NCI-H524 treated with DMSO at 0.1 percent for 48 hours (cell line): ENCODE measurements at regions not wholly inside any gene's neighbourhood (a gene's known extent, or its start where the extent isn't known, plus 50 kb on each side); places are given as distances from the start of the nearest gene placed in this dataset.
"Not testable (repeated sequence)": the region's sequence is repeated elsewhere in the genome, so short reads cannot be mapped to it uniquely, and the experiment has no call there.

Experiments
- DNase-seq: peaks from one replicate; lab custom pipeline; 2025; lab: John Stamatoyannopoulos, UW

DNA sequence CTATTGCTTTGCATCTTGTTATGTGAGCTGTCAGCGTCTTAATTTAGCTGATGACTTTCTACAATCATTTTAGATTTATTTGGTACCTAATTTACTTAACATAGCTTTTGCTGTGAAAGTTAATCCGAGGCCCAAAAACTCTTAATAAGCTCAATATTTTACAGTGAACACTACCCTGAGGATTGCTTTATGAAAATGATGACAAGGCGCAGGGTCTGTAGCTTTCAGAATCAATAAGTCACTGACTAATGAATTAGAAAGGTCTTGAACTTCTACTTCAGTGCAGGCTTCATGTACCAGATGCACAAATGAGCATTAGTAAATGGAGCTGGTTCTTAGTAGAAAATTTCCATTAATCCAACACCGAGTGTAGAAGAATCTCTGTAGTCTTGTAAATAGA lies 81.4 kb upstream of the ZNF366 start:
- no peak for DNase-seq

DNA sequence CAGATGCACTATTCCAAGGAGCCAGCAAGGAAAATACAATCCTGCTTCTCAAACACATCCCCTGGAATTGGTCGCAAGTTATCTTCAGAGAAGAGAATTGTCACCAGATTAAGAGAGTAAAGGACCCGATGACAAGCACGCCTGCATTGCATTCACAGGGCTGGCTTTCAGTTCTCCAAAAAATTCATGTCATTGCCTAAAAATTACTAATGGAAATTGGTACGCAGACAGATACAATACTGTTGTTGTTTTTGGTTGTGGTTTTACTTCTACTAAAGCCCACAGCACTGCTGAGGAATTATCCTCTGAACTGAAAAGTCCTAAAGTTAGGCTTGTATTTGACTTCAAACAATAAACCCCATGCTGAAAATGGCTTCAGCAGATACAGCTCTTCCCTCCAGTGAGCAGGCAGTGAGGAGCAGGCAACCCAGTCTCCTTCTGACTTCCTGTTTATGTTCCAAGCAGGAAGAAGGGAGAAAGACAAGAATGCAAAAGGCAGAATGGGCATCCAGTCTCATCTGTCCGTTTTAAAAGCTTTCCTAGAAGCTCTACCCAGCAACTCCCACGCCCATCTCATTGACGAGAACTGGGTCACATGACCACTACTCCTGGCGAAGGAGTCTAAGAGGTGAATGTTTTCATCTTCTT lies 80.6 kb upstream of the ZNF366 start:
- no peak for DNase-seq

DNA sequence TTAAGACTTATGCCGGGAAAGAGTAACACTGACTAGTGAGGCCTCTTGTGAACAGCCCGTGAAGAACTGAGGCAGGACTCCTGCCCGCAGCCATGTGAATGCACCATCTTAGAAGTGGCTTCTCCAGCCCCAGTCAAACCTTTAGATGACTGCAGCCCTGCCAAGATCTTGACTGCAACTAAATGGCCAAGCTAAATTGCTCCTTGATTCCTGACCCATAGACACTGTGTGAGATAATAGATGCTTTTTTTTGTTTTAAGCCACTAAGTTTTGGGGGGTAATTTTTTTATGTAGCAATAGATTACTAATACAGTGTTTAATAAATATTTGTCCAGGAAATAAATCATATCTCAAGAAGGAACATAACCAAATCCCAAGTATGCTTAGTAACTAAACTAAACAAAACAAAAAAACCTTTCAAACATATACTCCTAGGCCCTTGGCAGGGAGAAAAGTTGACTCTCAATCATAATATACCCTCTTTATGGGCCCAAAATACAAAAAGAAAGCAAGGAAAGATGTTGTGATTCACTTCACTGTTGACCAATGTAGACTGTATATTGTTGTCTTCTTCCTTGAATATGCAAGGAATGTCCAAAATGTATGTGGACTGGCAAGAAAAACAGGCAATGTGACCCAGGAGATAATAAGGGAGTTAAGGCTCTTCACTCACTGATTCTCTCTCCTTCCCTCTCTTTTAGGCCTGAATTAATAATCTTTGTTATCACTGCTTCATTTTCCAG lies 79.7 kb upstream of the ZNF366 start:
- no peak for DNase-seq

DNA sequence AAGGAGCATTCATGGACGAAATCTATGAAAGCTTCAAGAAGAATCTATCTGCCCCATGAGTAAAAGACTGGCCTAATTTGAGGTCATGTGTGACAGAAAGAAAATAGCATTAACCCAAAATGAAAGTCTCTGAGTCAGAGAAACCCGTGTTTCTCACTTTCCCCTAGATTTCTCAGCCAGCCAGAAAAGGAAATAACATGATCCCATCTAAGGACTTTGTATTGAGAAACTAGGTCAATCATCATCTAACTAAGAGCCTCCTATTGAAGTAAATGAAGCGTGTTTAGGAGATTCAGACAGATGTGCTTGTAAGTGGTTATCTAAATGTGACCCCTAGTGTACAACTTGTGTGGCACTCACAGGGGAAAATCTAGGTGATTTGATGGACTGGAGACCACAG lies 77.3 kb upstream of the ZNF366 start:
- DNase-seq, result no peak

DNA sequence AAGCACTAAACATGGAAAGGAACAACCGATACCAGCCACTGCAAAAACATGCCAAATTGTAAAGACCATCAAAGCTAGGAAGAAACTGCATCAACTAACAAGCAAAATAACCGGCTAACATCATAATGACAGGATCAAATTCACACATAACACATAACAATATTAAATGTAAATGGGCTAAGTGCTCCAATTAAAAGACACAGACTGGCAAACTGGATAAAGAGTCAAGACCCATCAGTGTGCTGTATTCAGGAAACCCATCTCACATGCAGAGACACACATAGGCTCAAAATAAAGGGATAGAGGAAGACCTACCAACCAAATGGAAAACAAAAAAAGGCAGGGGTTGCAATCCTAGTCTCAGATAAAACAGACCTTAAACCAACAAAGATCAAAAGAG lies 72.1 kb upstream of the ZNF366 start:
- not testable (repeated sequence) for DNase-seq

DNA sequence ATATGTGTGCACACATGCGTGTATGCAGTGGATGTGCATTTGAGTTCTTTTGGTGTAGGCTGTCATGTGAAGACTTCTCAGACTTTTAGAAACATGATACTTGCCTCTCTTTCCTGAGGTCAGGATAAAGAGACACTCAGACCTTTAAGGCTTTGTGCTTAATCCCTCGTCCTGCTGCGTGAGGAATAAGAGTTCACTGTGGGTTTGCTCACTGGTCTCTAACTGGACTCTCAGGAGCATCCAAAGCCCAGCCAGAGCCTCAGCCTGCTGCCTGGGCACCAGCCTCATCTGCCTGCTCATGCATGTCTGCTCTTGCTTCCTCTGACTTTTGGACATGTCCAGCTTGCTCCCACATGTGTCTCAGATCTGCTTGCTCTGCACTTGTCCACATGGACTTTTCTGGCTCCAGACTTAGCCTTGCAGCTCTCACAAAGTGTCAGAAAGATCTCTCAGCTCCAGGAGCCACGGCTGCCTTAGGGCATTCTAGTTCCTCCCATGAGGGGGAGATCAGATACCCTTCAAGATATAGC lies 65.1 kb upstream of the ZNF366 start:
- DNase-seq, result peak; percentile 4

DNA sequence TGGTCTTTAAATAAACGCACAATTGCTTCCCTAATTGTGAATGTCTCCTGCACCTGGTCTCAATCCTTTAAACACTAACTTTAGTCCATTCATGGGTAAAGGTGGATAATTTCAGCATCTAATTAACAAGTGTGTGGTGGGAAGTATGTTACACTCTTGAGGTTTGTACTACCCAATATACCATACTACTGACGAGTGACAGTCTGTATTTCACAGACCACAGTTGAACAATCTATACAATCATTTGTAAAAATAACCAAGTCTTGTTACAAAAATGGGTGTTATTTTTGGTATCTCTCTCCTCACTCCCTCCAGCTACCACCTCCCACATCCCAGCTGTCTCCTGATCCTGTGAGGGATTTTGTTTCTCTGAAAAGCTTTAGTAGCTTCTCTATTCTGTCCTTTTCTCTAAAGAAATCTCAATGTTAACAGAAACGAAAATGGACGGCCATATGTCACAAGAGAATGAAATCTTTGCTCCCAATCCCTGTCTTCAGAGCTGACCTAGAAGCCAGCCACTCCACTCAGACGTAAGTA lies 62.3 kb upstream of the ZNF366 start:
- DNase-seq, result no peak

DNA sequence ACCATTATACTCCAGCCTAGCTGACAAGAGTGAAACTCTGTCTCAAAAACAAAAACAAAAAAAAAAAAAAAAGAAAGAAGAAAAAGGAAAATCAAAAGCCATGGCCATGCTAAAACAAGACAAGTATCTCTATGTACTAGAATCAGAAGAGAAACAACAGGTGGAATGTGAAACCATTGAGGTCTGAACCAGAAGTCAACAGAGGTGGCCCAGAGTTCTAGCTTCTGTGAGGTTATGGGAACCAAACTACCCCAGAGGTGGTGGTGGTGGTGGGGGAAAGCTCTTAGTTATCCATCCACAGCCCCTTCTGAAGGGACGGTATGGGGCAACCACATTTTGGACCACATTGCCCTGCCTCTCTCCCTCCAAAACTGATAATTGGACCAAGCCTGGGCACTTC lies 59.5 kb upstream of the ZNF366 start:
- DNase-seq, result no peak

DNA sequence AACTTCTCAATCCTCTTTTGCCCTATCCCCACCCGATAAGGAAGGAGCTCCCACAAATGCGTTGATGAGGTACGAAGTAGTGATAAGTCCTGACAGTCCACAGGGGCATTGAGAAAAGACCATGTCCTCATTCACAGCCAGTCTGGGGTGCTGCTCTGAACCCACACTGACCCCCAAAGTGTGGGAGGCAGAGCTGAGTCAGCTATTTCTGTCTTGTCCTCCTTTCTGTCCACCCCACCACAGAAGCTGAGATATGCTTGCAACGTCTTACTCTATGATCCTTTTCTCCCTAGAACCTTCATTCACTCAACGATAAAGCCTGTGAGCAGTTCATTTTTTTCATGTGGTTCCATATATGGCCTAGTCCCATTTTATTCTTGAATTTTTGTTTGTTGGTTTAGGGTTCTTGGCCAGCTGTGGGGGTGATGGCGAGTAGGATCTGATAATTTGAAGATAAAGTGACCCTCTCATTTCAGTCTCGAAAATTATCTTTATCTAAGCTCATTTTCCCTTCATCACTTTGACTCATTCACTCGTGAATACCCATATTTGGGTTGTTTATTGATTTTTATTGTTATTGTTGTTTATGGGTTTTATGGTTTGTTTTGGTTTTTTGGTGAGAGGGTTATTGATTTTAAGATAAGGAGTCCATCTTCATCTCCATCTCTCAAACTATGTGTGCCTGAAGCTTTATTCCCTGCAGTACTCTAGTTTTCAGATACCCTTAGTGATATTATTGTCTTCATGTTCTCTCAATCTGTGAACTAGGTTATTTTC lies 58.5 kb upstream of the ZNF366 start:
- no peak for DNase-seq

DNA sequence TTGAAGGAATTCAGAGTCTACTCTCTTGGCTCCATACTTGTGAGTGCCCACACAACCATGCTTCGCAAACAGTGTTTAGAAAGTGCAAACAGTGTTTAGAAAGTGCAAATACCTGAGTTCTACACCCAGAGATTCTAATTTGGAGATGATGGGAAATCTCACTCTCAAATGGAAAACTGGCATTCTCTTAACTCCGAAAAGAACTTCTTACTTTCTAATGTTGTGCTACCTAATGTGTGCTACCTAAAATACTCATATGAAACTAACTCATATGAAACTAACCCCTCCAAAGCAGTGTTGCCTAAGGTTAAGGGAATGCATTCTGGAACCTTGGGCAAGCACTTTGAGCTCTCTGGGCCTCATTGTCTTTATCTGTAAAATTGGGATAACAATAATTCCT lies 55.5 kb upstream of the ZNF366 start:
- no peak for DNase-seq

DNA sequence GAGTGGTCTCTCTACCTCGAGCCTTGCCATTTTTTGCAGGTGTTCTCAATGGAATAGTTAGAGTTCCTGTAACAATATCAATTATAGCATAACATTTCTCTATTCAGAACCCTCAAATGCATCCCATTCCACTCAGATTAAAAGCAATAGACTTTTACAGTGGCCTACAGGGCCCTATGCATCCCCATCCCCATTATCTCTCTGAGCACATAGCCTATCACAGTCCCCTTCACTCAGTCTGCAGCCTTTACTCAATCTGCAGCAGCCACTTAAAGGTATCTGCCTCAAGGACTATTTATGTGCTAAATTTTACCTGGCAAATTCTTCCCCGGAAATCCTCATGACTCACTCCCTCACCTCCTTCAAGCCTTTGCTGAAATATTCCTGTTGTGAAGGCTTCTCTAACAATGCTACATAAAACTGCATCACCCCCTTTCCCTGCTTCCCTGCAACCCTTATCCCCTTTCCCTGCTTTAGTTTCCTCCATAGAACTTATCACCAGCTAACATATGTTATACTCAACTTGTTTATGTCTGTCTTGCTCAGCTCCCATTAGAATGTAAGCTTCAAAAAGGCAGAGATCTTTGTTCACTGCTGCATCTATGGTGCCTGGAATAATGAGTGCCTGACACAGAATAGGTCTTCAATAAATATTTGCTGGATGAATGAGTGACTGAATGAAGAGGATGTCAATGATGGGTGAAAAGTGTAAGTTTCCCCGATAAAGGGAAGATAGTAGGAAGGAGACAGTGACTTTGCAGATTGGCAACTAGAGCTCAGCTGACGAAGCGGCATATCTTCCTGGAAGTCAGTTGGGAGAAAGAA lies 54.1 kb upstream of the ZNF366 start:
- DNase-seq, result no peak

DNA sequence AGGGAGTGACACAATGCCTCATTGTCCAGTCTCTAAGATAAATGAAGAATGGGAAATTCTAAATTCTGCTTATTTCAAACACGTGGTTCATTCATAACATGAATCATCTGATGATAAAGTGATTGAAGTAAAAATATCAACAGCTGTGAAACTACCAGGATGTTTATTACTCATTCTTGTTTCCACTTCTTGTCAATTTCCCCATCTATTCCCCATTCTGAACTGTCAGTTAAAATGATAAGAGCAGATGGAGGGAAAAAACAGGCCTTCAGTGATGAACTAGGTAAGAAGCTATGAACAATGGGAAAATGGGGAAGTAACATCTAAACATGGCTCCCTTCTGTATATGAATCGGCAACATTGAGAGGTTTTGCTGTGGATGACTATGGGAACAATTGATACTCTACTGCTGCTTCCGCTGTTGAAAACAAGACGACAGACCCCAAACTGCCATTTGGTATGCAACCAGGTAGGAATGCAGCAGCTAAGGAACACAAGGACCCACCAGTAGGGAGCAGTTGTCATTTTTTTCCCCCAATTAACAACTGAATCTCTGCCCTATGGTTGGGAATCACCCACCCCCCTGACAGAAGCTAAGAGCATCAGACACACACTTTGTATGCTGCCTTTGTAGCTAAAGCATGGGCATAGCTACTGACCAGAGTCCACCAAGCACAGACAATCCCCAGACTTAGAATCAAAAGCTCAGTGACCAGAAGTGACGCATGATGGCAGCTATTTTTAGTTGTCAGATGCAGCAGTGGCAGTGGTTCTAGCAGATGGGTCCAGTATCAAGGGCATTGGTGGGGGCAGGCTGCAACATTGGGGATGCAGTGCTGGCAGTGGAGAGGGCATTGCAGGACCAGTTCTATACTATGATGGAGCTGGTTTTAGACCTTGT lies 52.9 kb upstream of the ZNF366 start:
- DNase-seq, result no peak

DNA sequence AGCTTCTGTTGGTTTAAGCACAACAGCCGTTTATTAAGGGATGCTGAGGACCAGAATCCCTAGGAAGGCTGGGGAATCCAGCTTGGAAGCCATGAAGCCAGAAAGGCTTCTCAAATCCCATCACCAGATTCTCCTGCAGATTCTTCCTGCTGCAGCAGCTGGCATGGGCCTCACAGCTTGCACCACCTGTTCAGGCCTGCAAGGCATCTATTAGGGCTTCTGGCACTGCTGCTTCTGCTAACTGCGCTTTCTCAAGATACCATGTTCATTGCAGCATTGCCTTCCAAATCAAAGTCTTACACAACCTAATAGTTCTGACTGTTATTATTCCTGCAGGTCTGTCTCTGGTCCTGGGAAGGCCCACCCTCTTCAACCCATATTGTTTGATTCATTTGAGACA lies 51.2 kb upstream of the ZNF366 start:
- no peak for DNase-seq

DNA sequence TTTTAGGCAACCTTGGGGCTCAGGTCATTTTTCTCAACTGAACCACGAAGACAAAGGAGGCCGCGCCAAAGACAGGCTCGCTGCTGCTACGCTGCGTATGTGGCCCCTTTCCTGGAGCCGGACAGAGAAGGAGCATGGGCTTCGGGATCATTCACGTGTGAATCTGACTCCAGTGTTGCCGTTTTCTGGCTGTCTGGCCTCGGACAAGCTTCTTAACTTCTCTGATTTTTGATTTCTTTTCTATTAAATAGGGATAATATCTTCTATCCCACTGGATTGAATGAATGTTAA lies 50.8 kb upstream of the ZNF366 start:
- no peak for DNase-seq

DNA sequence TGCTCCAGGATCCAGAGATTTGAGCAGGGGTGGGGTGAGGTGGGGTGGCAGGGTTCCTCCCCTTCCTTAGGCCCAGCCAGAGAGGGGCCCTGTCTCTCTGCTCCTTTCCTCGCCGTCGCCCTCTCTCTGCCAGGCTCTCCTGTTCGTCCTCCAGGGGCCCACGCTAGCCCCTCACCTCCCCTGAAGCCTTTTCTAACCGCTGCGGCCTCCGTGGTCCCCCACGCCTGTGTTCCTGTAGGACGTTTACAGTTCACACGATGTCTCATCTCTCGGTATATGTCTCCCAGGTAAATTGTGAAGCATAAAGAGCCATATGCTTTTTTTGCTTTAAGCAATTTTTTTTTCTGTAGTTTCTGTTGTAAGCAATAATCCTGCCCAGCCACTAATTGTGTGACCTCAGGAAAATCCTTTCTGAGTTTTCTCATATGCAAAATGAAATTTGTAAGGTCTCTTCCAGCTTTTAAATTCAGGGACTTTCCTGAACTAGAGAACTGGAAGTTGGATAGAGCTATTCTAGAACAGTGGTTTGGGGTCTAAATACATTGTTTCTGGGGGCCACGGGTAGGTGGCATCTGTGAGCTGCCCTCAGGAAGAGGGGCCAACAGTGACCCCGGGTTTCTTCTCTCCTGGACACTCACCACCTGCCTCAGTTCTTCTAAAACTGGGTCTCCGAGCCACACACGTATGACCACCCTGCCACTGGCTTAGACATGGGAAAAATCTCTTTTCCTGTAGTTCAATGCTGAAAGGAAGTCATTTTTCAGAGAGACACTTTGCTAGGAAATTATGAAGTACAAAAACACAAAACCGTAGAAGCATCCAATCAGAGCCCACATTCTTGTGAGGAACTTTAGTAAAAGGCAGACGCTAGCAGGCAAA lies 50.2 kb upstream of the ZNF366 start:
- DNase-seq, result no peak
